ENCODE measurements at regions not wholly inside any gene's neighbourhood (a gene's known extent, or its start where the extent isn't known, plus 50 kb on each side); places are given as distances from the start of the nearest gene placed in this dataset.

DNA sequence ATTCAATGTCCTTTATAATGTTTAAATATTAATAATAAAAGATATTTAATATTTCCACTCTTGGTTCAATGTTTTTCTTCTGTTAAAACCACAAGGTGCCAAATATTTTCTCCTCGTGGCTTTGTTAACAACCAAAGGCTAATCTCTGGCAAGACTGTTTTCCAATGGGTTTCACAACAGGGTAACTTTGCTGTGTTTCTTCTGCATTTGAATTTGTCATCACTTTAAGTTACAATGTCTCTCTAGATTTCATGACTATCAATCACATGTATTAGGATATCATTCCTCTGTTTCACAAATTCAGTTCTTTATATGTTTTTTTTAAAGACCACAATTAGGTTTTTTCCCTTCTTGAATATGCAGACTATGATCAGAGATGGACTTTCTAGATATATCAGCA lies 469.8 kb upstream of the ACVR2A start:
- CTCF ChIA-PET, result interaction anchor here (1.4 kb wide), 1 partner anchor 16 kb away, joined by 3 read pairs; no protein-coding TSS in a partner anchor
- no peak overlapping the region for H3K27ac Mint-ChIP-seq (ENCODE audit: low read depth, unreplicated experiment)

DNA sequence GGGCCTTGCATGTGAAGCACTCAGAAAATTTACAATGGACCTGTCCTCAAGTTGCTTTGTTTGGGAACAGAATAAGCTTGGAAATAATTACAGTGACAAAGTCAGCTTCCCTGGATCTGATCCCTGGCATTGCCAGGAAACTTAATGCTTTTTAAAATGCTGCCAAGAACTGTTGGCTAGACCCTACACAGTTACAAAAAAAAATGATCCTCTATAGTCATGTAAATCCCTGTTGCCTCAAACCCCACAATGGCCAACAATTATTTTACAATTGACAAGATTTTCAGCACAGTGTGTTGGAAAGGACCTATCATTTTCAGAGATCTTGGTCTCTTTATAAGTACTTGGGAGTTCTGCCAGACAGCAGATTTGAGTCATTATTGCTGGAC lies 470.4 kb upstream of the ACVR2A start:
- Mint-ChIP-seq H3K4me3 (ENCODE audit: unreplicated experiment) (no peak overlapping the region), H3K36me3 (ENCODE audit: insufficient read depth, unreplicated experiment) (no peaks in the 10 kb centered on the region), H3K9me3 (ENCODE audit: unreplicated experiment) (no peaks in the 10 kb centered on the region), H3K27ac (ENCODE audit: low read depth, unreplicated experiment) (no peak overlapping the region), H3K4me1 (ENCODE audit: insufficient read depth, unreplicated experiment) (no peaks in the 10 kb centered on the region), H3K27me3 (ENCODE audit: insufficient read depth, unreplicated experiment) (no peaks in the 10 kb centered on the region)
- DNase-seq (ENCODE audit: unreplicated experiment), result no peak
- TF ChIP-seq, protein P1, sequence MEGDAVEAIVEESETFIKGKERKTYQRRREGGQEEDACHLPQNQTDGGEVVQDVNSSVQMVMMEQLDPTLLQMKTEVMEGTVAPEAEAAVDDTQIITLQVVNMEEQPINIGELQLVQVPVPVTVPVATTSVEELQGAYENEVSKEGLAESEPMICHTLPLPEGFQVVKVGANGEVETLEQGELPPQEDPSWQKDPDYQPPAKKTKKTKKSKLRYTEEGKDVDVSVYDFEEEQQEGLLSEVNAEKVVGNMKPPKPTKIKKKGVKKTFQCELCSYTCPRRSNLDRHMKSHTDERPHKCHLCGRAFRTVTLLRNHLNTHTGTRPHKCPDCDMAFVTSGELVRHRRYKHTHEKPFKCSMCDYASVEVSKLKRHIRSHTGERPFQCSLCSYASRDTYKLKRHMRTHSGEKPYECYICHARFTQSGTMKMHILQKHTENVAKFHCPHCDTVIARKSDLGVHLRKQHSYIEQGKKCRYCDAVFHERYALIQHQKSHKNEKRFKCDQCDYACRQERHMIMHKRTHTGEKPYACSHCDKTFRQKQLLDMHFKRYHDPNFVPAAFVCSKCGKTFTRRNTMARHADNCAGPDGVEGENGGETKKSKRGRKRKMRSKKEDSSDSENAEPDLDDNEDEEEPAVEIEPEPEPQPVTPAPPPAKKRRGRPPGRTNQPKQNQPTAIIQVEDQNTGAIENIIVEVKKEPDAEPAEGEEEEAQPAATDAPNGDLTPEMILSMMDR (IDR thresholded peaks at IDR 0.05; ENCODE audit: unreplicated experiment), result no peak
- intact Hi-C loops (cut with micrococcal nuclease), result no loop called here
- ChIA-PET CTCF (interaction anchor here (0.7 to 1.4 kb wide), 3 partner anchors 16 to 292 kb away, joined by 3 read pairs; no protein-coding TSS in a partner anchor), POLR2A (no interaction called here)
- BruUV-seq (replicated peaks), result no TSS peak

More for the DNA sequence above, 469.8 kb upstream of the ACVR2A start:
- intact Hi-C loops (cut with micrococcal nuclease), result no loop called here
- H3K36me3 Mint-ChIP-seq (ENCODE audit: insufficient read depth, unreplicated experiment), result no peaks in the 10 kb centered on the region
- BruUV-seq (replicated peaks), result no TSS peak
- H3K4me3 Mint-ChIP-seq (ENCODE audit: unreplicated experiment), result no peak overlapping the region
- no peak for DNase-seq (ENCODE audit: unreplicated experiment)
- POLR2A ChIA-PET, result no interaction called here
- H3K4me1 Mint-ChIP-seq (ENCODE audit: insufficient read depth, unreplicated experiment), result no peaks in the 10 kb centered on the region
- TF ChIP-seq, protein P1 (IDR thresholded peaks at IDR 0.05; ENCODE audit: unreplicated experiment), result no peak
- H3K9me3 Mint-ChIP-seq (ENCODE audit: unreplicated experiment), result no peaks in the 10 kb centered on the region
- no peaks in the 10 kb centered on the region for H3K27me3 Mint-ChIP-seq (ENCODE audit: insufficient read depth, unreplicated experiment)

DNA sequence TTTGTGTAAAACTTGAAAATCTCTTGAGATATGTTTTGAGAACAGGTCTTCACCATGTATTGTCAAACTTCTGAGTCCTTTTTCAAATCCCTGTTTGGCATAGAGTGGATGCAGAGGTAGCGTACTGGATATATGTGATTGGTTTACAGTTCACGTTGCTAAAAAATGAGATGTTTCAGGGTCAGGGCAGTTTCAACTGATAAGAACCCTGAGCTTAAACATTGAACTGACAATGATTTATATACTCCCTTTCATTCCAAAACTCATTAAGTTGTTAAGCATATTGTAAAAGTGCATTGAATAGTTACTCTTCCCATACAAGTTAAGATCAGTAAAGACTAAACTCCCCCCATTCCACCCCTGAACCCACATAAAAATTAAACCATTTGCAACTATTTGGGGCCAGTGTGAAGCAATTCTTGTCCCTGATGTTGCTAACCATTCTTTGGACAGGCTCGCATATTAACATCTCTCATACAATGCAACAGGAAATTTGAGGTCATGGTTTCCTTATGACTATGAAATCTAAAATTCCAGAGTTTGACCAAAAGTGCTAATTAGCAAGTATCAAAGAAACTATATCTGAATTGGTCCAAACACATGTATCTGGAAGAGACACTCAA lies 470.9 kb upstream of the ACVR2A start:
- H3K27me3 Mint-ChIP-seq (ENCODE audit: insufficient read depth, unreplicated experiment), result no peaks in the 10 kb centered on the region
- no peaks in the 10 kb centered on the region for H3K9me3 Mint-ChIP-seq (ENCODE audit: unreplicated experiment)
- DNase-seq (ENCODE audit: unreplicated experiment), result no peak
- BruUV-seq (replicated peaks), result no TSS peak
- no peaks in the 10 kb centered on the region for H3K4me1 Mint-ChIP-seq (ENCODE audit: insufficient read depth, unreplicated experiment)
- POLR2A ChIA-PET, result no interaction called here
- TF ChIP-seq, protein P1 (IDR thresholded peaks at IDR 0.05; ENCODE audit: unreplicated experiment), result no peak
- no peak overlapping the region for H3K27ac Mint-ChIP-seq (ENCODE audit: low read depth, unreplicated experiment)
- CTCF ChIA-PET, result interaction anchor here (0.7 to 1.4 kb wide), 4 partner anchors 15 to 1454 kb away, joined by 3 read pairs; no protein-coding TSS in a partner anchor
- intact Hi-C loops (cut with micrococcal nuclease), result no loop called here
- H3K4me3 Mint-ChIP-seq (ENCODE audit: unreplicated experiment), result no peak overlapping the region
- no peaks in the 10 kb centered on the region for H3K36me3 Mint-ChIP-seq (ENCODE audit: insufficient read depth, unreplicated experiment)

DNA sequence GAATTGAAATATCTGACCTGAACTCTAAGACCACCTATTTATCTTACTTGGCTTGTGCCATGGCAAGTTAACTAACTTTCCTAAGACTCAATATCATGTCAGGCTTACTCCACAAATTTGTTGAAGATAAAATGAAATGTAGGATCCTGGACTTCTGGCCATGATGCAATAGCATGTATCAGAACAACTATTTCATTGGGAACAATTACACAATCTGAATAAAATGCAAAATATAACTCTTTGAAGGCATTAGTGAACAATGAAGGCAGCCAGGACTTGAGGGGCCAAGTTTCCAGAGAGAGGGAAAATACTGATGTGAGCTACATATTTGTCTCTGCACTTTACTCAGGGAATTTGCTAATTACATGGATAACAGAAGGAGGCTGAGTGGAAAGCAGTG lies 476.5 kb upstream of the ACVR2A start:
- DNase-seq (ENCODE audit: unreplicated experiment), result no peak
- CTCF ChIA-PET, result interaction anchor here (0.7 to 1.3 kb wide), 2 partner anchors 9 to 54 kb away, joined by 3 to 4 read pairs; no protein-coding TSS in a partner anchor
- H3K36me3 Mint-ChIP-seq (ENCODE audit: insufficient read depth, unreplicated experiment), result no peaks in the 10 kb centered on the region
- POLR2A ChIA-PET, result interaction anchor here (1.4 kb wide), 1 partner anchor 478 kb away, joined by 3 read pairs; no protein-coding TSS in a partner anchor
- no peak overlapping the region for H3K4me3 Mint-ChIP-seq (ENCODE audit: unreplicated experiment)
- TF ChIP-seq, protein P1 (IDR thresholded peaks at IDR 0.05; ENCODE audit: unreplicated experiment), result no peak
- H3K27ac Mint-ChIP-seq (ENCODE audit: low read depth, unreplicated experiment), result no peak overlapping the region
- intact Hi-C loops (cut with micrococcal nuclease), result no loop called here
- BruUV-seq (replicated peaks), result no TSS peak
- no peaks in the 10 kb centered on the region for H3K9me3 Mint-ChIP-seq (ENCODE audit: unreplicated experiment)
- peaks cover 10% of the 10 kb centered on the region for H3K4me1 Mint-ChIP-seq (ENCODE audit: insufficient read depth, unreplicated experiment)
- no peaks in the 10 kb centered on the region for H3K27me3 Mint-ChIP-seq (ENCODE audit: insufficient read depth, unreplicated experiment)

All from MCF 10A (cell line).